ENCODE measurements at regions not wholly inside any gene's neighbourhood (a gene's known extent, or its start where the extent isn't known, plus 50 kb on each side); places are given as distances from the start of the nearest gene placed in this dataset.

- TF ChIP-seq HEYL (CRISPR knock-in tag; IDR thresholded peaks at IDR 0.05): no peak
- no peak for TF ChIP-seq REST (IDR thresholded peaks at IDR 0.05)
- no peak for TF ChIP-seq PHF8 (IDR thresholded peaks at IDR 0.05; ENCODE audit: borderline replicate concordance, low read depth)
- TF ChIP-seq E2F6 (IDR thresholded peaks at IDR 0.05; ENCODE audit: borderline replicate concordance, low read depth): no peak
These were observed 566.4 kb upstream of the SGO1 start (continued) for GRCh38 chr3:20752416-20752815.

GRCh38 chr3:20751296-20751695 lies 565.3 kb upstream of the SGO1 start:
- WGBS (ENCODE audit: missing lambda C conversion rate): 32% methylated on average over 4 of the region's 4 CpGs
- POLR2A ChIA-PET: no interaction called here
- no peak overlapping the region for H3K4me3 ChIP-seq
- no peaks in the 10 kb centered on the region for H3K4me1 ChIP-seq
- TF ChIP-seq JUNB (IDR thresholded peaks at IDR 0.05): no peak
- TF ChIP-seq SMC3 (IDR thresholded peaks at IDR 0.05): no peak
- no peak for TF ChIP-seq TP53 (CRISPR knock-in tag; IDR thresholded peaks at IDR 0.05)
- ATAC-seq (no peak), DNase-seq (ENCODE audit: low read depth in 1 of 2, low spot score in 1 of 2) (no peak), FAIRE-seq (no peak)
- CTCF ChIA-PET: no interaction called here
- no peak overlapping the region for H3K4me2 ChIP-seq
- H3K9me3 ChIP-seq: no peaks in the 10 kb centered on the region
- no peak overlapping the region for H3K27ac ChIP-seq

GRCh38 chr3:20747741-20748140 lies 561.7 kb upstream of the SGO1 start:
- H3K4me3 ChIP-seq: no peak overlapping the region
- no peak for FAIRE-seq
- no peak for DNase-seq (ENCODE audit: low read depth in 1 of 2, low spot score in 1 of 2)
- ChIA-PET CTCF (no interaction called here), POLR2A (no interaction called here)
- H3K27ac ChIP-seq: no peak overlapping the region
- H3K9me3 ChIP-seq: no peaks in the 10 kb centered on the region
- no peak overlapping the region for H3K4me2 ChIP-seq
- H3K4me1 ChIP-seq: no peaks in the 10 kb centered on the region
- WGBS (ENCODE audit: missing lambda C conversion rate): 0% methylated on average over 1 of the region's 1 CpG
- TF ChIP-seq RCOR1 (IDR thresholded peaks at IDR 0.05; ENCODE audit: low read depth, low read length): no peak
- TF ChIP-seq RARB (CRISPR knock-in tag; IDR thresholded peaks at IDR 0.05): no peak
- TF ChIP-seq ZFP36 (IDR thresholded peaks at IDR 0.05; ENCODE audit: borderline replicate concordance, partially characterized antibody): no peak
- no peak for TF ChIP-seq MAX (IDR thresholded peaks at IDR 0.05)
- no peak for TF ChIP-seq SMC3 (IDR thresholded peaks at IDR 0.05)
- TF ChIP-seq KDM1A (IDR thresholded peaks at IDR 0.05; ENCODE audit: low read depth): no peak
- no peak for ATAC-seq

GRCh38 chr3:20743553-20744321 lies 557.7 kb upstream of the SGO1 start:
- Histone ChIP-seq H3K9me3 (no peaks in the 10 kb centered on the region), H3K27ac (no peak overlapping the region), H3K4me2 (no peak overlapping the region), H3K4me3 (no peak overlapping the region), H3K4me1 (no peaks in the 10 kb centered on the region)
- DNase-seq (ENCODE audit: low read depth in 1 of 2, low spot score in 1 of 2): no peak
- no peak for FAIRE-seq
- TF ChIP-seq BHLHE40 (IDR thresholded peaks at IDR 0.05; ENCODE audit: low read depth, low read length) (no peak), ESRRA (IDR thresholded peaks at IDR 0.05; ENCODE audit: borderline replicate concordance, low read length) (no peak), CHD4 (IDR thresholded peaks at IDR 0.05; ENCODE audit: borderline replicate concordance) (no peak), BCL3 (IDR thresholded peaks at IDR 0.05) (no peak), NFE2L2 (conservative IDR thresholded peaks at IDR 0.05; ENCODE audit: low read length) (no peak), CEBPB (IDR thresholded peaks at IDR 0.05) (no peak), HMGXB4 (CRISPR knock-in tag; IDR thresholded peaks at IDR 0.05; ENCODE audit: borderline replicate concordance) (no peak), EHF (CRISPR knock-in tag; IDR thresholded peaks at IDR 0.05) (no peak), HES2 (IDR thresholded peaks at IDR 0.05) (no peak), KDM5A (IDR thresholded peaks at IDR 0.05) (no peak), KDM1A (IDR thresholded peaks at IDR 0.05; ENCODE audit: low read depth) (no peak), FOSB (CRISPR knock-in tag; IDR thresholded peaks at IDR 0.05) (no peak), FOSL2 (IDR thresholded peaks at IDR 0.05) (no peak), FOSL2 (CRISPR knock-in tag; IDR thresholded peaks at IDR 0.05) (no peak)
- 3% methylated on average over 1 of the region's 1 CpG for WGBS (ENCODE audit: missing lambda C conversion rate)
- ATAC-seq: no peak
- POLR2A ChIA-PET: no interaction called here
- CTCF ChIA-PET: no interaction called here

Data from A549 (cell line).